NOMO-1 treated with dmso at 0.1 percent for 144 hours (cell line): ENCODE measurements at regions not wholly inside any gene's neighbourhood (a gene's known extent, or its start where the extent isn't known, plus 50 kb on each side); places are given as distances from the start of the nearest gene placed in this dataset.

Experiments
- DNase-seq: peaks from one replicate; lab custom pipeline; 2025; ENCODE audit not compliant: unreplicated experiment; lab: John Stamatoyannopoulos, UW

DNA sequence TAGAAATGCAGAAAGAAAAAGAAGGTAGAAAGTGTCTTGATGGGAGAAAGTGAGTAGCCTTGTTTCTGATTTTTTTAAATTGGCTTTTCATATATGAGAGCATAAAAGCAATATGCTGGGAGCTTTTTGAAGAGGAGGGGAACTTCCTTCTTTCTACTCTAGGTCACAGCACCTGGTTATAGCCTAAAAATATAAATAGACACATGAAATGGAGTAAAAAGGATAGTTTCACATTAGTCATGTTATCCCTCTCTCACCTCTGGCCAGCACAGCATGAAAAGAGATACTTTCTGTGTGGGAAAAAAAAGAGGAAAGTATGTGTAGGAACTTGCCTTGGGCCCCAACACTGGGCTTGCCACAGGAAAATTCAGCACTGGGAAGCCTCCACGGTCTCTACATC, 292.2 kb upstream of the ZWINT start:
- DNase-seq, result no peak

DNA sequence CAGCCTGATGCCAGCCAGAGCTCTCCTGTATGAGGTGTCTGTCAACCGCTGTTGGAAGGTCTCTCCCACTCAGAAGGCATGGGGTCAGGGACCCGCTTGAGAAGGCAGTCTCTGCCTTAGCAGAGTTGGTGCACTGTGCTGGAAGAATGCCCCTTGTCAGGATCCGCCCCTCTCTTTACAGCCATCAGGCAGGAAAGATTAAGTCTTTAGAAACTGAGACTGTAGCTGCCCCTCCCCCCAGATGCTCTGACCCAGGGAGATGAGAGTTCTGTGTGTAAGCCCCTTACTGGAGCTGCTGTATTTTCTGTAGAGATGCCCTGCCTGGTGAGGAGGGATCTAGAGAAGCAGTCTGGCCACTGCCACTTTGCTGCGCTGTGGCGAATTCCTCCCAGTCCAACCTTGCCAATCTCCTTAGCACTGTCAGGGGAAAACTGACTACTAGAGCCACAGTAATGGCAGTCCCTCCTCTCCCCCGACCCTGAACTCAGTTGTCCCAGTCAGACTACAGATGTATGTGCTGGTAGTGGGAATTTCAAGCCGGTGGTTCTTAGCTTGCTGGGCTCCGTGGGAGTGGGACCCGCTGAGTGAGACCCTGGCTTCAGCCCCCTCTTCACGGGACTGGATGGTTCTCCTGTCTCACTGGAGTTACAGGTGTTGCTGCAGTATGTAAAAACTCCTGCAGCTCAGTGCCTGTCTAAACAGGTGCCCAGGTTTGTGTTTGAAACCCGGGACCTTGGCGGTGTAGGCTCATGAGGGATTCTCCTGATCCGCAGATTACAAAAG, 285.5 kb upstream of the ZWINT start:
- DNase-seq, result no peak

GRCh38 chr10:56633876-56634452, 272.9 kb upstream of the ZWINT start:
- DNase-seq, result no peak

DNA sequence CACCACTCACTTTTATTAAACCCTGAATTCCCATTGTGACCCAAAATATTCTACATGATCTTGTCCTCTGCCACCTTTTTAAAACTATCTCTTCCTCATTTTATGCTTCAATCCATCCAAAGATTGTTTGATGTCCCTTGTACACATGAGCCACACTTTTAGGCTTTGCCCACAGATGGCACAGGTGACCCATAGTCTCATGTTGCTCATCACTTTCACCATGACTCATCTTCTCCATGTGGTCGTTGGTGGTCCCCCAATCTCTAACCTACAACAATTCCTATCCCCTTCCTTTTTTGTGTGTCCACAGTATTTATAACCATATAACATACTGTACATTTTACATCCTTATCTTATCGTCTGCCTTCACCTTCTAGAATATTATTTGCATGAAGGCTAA, 271.5 kb upstream of the ZWINT start:
- no peak for DNase-seq

GRCh38 chr10:56624082-56624481, 263.0 kb upstream of the ZWINT start:
- DNase-seq, result no peak

- DNase-seq, result no peak
These were observed 262.0 kb upstream of the ZWINT start for GRCh38 chr10:56623064-56623463.

- no peak for DNase-seq
These were observed 261.4 kb upstream of the ZWINT start for GRCh38 chr10:56622335-56622973.

DNA sequence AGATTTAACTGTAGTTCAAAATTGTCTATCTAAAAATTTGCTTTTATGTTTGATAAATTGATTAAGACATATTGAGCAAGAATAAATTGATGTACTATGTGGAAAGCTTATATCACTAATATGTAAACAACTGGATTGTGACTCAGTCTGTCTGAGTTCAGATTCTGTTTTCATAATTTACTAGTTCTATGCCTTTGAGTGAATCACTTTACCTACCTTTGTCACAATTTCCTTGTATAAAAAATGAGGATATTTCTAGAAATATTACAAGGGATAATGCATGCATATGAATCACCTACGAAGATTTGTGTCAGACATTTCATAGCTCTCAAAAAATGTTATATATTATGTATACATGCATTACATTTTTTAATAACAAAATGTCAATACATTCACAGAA, 245.1 kb upstream of the ZWINT start:
- DNase-seq, result no peak

- DNase-seq, result no peak
These were observed 244.0 kb upstream of the ZWINT start for GRCh38 chr10:56605051-56605450.

DNA sequence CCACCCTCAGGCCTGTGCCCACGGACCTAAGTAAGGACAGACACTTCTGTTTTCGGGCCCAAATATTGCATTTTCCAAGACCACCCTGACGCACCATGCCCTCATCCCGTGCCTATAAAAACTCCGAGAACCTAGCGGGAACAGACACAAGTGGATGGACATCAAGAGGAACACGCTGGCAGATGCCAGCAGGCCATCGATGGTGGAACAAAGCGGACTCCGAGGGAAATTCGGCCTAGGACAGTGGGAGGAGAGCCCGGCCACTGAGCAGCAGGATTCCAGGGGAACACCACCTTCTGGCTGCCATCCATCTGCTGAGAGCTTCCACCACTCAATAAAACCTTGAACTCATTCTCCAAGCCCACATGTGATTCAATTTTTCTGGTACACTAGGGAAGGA, 243.6 kb upstream of the ZWINT start:
- no peak for DNase-seq

GRCh38 chr10:56599201-56599600, 238.1 kb upstream of the ZWINT start:
- no peak for DNase-seq

- DNase-seq, result no peak
These were observed 235.2 kb upstream of the ZWINT start for GRCh38 chr10:56596257-56596656.

DNA sequence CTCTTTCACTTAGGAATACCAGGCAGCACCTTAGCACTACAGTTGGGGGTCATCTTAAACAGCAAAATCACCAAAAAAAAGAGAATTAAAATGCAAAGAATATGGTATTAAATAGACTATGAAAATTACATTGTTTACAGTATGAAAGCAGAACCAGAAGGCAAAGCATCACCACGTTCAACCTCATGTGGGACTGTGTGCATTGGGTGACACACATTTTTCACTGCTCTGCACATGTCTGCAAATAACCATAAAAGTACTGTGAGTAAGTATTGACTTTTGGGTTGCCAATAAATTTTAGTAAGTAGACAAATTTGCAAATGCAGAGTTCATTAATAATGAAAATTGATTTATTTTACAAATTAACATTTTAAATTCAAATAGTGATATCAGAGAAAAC, 232.1 kb upstream of the ZWINT start:
- DNase-seq, result no peak

- DNase-seq, result no peak
These were observed 225.4 kb upstream of the ZWINT start for GRCh38 chr10:56586461-56586891.

- no peak for DNase-seq
These were observed 224.6 kb upstream of the ZWINT start for GRCh38 chr10:56585447-56586171.

DNA sequence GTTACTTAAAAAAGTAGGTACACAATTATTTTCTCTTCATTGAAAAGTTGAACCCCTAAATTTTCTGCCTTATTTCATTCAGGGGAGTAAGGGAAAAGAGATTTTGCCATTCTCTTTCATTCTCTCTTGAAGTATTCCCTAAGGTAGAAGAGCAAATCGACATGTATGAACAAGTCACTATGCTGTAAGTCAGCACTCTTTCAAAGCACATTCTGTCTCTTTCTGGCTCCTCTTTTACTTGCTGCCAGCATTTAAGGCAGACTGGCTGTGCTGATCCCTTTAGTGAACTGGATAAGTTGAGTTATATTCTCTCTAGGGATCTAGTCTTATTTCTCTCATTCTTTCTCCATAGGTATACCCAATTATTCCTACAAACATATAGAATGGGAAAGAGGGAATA, 222.3 kb upstream of the ZWINT start:
- no peak for DNase-seq

DNA sequence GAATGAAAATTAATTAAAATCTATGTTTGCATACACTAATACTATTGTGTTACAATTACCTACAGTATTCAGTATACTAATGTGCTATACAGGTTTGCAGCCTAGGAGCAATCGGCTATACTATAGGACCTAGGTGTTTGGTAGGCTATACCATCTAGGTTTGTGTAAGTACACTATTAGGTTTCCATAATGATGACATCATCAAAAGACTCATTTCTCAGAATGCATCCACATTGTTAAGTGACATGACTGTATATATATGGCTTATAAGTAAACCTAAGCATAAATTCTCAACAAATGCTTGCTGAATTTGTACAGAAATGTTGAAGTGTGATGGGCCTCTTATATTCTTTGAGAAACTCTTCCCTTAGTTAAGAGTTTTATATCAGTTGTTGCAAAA, 206.5 kb upstream of the ZWINT start:
- DNase-seq, result no peak

GRCh38 chr10:56561336-56561735, 200.3 kb upstream of the ZWINT start:
- no peak for DNase-seq

DNA sequence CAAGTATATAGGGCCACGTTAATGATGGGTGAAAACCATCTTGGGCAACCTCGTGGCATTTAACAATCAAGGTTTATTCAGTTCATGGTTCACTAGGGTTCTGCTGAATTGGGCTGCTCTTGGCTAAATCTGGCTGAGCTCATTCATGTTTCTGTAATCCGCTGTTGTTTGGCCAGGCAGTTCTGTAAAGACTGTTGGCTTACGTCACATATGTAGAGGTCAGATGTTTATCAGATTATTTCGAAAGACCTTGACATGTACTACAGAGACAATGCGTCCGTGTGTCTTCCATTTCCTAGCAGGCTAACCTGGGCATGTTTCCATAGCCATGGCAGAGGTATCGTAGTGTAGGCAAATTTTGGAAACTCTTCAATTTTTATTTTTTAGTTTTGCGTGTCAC, 190.0 kb upstream of the ZWINT start:
- DNase-seq, result no peak

DNA sequence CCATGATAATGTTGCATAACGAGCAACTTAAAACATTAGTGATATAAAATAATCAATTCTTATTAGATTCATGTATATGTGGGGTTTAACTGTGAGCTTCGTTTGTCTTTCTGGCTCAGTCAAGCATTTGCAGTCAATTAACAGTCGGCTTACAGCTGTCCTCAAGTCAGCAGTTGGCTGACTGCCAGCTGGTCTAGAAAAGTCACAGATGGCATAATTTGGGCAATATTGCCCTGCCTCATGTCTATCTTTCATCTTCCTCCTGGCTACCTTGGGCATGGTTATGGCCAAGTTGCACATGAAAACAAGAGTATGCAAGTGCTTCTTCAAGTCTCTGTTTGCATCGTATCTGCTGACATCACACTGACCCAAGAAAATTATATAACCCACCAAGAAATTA, 186.1 kb upstream of the ZWINT start:
- no peak for DNase-seq

GRCh38 chr10:56537984-56538383, 176.9 kb upstream of the ZWINT start:
- no peak for DNase-seq

GRCh38 chr10:56522166-56522565, 161.1 kb upstream of the ZWINT start:
- DNase-seq, result no peak
